Skin of body (tissue), 1 donor: ENCODE measurements at regions not wholly inside any gene's neighbourhood (a gene's known extent, or its start where the extent isn't known, plus 50 kb on each side); places are given as distances from the start of the nearest gene placed in this dataset.
"Not testable (repeated sequence)": the region's sequence is repeated elsewhere in the genome, so short reads cannot be mapped to it uniquely, and the experiment has no call there.

Experiments used
- DNase-seq: peaks from one replicate; lab custom pipeline; 2025; lab: John Stamatoyannopoulos, UW

DNA sequence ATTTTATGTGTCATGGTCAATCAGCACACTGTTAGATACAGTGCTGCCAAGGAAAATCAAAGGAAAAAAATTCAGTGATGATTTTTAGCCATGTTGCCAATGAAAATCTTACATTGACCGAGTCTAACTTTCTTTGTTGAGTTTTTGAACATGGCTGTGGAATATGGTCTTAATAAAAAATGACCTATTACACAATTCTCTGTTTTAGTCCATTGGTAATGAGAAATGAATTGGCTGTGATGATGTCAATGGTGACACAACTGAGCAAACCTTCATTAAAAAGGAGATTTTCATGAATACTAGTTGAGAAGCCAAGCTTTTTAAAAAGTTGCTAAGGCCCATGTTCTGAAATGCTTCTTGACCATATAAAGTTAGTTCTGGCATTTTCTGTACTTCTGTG lies 225.9 kb upstream of the GYPA start:
- no peak for DNase-seq

DNA sequence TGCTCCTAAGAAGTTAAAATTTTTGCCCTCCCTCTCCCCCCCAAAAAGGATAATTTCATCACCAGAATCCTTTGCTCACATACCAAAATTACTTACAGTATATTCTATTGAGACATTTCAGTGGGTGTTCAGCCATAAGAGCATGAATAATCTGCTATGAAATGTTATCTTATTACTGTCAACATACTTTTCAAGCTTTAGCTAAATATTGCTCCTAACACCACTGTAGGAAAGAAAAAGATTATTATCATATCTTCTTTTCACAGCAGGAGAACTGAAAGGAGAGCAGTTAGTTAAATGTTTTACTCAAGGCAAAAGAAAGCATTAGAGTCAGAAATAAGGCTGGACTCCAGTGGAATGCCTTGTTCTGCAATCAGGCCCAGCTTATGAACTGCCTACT lies 231.0 kb upstream of the GYPA start:
- no peak for DNase-seq

DNA sequence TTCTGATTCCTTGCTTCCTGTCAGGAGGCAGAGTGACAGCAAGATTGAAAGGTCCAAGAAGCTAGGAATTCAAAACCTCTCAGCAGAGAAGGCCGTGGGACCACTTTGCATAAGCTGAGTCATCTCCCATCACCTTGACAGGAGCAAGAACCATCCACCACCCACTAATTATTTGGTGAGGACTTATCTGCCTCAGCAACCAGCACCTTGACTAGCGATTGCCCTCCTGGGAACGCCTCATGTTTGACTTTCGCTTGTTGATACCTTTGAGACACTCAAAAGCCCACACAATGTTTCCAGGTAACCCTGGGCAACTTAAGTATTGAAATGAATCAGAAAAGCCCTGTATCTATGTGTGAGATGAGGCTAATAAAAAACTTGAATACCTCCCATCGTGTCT lies 233.5 kb upstream of the GYPA start:
- no peak for DNase-seq

GRCh38 chr4:144376866-144377265 lies 236.3 kb upstream of the GYPA start:
- no peak for DNase-seq

DNA sequence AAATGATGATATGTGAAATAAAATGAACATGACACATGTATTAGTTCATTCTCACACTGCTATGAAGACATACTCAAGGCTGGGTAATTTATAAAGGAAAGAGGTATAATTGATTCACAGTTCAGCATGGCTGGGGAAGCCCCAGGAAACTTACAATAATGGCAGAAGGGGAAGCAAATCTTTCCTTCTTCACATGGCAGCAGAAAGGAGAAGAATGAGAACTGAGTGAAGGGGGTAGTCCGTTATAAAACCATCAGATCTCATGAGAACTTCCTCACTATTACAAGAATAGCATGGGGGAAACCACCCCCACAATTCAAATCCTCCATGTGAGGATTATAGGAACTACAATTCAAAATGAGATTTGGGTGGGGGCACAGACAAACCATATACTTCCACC lies 243.9 kb upstream of the GYPA start:
- no peak for DNase-seq

GRCh38 chr4:144399927-144400326 lies 246.0 kb upstream of the HHIP start:
- DNase-seq: no peak

DNA sequence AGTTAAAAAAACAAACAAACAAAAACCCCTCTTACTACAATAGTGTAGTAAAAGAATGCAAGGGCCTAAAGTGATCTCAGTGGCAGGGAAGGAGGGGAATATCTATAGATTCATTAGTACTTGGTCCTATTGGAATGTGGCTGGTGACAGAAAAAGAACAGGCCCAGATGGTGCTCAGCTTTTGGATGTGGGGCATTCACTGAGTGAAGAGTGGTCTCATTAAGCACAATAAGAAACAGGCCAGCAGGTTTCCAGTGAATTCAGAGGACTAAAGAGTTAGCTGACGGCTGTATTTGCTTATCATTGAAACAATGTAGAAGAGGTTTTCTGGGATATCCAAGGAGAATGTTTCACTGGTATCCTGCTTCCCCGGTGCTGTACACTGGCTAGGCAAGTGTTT lies 243.8 kb upstream of the HHIP start:
- no peak for DNase-seq

GRCh38 chr4:144402999-144403398 lies 243.0 kb upstream of the HHIP start:
- no peak for DNase-seq

- no peak for DNase-seq
Measured at GRCh38 chr4:144403893-144404292, 242.1 kb upstream of the HHIP start.

DNA sequence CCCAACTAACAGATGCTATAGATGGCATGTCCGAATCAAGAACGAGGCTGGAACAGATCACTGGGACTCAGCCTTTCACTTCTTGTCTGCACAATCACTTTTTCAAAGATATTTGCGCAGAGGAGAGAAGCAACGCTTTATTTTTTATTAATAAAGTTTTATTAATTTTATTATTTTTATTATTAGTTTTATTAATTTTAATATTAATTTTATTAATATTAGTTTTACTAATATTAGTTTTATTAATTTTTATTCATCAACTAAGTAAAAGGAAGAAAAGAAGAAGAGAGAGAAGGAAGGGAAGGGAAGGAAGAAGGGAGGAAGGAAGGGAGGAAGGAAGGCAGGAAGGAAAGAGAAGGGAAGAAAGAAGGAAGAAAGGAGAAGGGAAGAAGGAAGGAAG lies 236.4 kb upstream of the HHIP start:
- DNase-seq: no peak

- DNase-seq: no peak
Measured at GRCh38 chr4:144410230-144410783, 235.6 kb upstream of the HHIP start.

DNA sequence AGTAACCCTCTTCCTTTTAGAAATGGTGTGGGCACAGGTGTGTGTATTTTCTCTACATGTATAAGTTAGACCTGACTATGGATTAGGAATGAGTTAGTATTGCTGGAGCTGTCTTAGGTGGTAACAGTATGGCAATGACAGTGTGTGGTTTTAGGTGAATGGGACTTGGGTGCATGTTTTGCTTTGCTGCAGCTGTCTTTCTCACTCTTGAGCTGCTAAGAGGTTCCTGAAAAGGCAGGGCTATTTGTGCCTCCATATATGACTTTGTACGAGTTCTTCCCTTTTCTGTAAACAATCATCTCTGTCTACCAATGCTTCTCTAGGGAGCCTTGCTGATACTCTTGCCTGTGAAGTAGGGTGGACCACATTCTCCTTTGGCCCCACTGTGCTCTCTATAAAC lies 234.8 kb upstream of the HHIP start:
- no peak for DNase-seq

GRCh38 chr4:144411700-144412099 lies 234.3 kb upstream of the HHIP start:
- no peak for DNase-seq

DNA sequence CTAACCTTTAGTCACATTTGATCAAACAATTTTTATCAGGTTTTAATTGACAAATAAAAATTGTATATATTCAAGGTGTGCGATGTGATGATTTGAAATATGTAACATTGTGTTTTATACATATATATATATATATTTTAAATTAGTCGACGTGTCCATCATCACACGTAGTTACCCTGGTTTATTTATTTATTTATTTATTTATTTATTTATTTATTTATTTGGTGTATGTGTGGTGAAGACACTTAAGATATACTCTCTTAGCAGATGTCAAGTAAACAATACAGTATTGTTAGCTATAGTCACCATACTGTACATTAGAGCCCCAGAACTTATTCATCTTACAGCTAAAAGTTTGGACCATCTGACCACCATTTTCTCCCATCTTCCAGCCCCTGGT lies 224.9 kb upstream of the HHIP start:
- no peak for DNase-seq

GRCh38 chr4:144421839-144422565 lies 224.0 kb upstream of the HHIP start:
- no peak for DNase-seq

- DNase-seq: no peak
Measured at GRCh38 chr4:144423930-144424329, 222.0 kb upstream of the HHIP start.

DNA sequence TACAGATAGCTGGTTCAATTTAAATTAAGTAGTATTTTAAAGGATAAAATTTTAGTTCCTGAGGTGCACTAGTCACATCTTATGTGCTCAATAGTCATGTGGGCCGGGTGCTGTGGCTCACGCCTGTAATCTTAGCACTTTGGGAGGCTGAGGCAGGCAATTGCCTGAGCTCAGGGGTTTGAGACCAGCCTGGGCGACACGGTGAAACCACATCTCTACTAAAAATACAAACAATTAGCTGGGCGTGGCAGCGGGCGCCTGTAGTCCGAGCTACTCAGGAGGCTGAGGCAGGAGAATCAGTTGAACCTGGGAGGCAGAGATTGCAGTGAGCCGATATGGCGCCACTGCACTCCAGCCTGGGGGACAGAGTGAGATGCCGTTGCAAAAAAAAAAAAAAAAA lies 219.9 kb upstream of the HHIP start:
- DNase-seq: not testable (repeated sequence)

GRCh38 chr4:144442713-144443112 lies 203.2 kb upstream of the HHIP start:
- DNase-seq: no peak

GRCh38 chr4:144449611-144450010 lies 196.3 kb upstream of the HHIP start:
- peak; percentile 0 for DNase-seq

DNA sequence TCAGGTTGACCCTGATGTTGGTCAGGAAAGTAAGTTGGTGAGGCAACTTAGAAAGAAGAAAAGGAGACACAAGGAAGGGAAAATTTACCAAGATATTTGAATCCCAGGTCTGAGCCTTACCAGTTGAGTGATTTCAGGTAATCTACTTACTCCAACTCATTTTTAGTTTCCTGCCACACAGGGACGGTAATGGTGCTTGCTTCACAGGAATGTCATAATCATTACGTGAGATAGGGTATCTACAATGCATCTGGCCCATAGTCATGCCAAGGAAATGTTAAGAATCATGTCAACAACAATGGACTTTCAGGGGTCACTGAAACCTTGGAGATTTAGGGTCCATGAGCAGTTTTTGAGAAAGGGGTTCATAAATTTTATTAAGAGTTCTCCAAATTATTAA lies 195.4 kb upstream of the HHIP start:
- DNase-seq: no peak

DNA sequence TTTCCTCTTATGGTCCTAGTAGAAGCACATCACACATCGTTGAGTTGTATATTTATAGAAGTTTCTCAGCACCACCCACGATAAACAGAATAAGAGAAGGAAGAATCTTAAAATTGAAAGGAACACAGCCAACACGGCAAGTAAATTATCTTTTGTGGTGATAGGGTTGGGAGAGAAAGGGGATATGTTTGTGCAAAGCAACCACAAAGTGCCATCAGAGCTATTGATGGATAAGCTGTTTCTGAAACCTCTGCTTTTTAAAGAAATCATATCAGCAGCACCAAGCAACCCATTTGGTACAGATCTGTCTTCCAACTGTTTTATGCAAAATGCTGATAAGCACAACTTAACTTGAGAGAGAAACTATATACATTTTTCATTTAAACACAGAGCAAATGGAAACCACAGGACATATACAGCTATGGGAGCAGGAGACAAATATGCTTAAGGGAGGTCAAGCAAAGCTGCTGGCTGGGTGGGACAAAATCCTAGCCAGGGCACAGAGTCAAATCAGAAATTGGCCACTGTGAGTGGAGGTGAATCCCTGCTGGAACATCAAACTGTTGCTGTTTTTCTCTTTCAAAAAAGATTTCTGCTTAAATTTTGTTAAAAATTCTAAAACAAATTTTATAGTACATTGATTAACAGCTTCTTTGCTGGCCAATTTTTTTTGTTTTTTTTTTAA lies 194.0 kb upstream of the HHIP start:
- no peak for DNase-seq

DNA sequence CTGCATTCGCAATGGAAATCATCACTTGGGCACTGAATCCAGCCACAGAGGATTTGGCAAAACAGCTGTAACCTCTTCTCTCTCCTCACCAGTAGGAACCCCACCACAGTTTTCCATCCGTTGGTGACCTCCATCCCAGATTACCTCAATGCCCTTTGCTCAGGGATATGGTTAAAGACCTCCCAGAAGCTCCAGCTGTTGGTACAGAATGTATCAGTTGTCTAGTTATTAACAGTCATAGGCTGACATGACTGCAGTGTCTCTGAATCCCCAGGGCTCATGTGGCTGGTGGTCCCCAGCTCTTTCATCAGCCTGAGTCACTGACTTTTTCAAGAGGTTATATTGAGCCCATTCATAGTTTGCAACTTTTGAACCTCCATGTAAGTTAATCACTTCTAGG lies 189.8 kb upstream of the HHIP start:
- DNase-seq: no peak

- no peak for DNase-seq
Measured at GRCh38 chr4:144461906-144462305, 184.1 kb upstream of the HHIP start.
